ENCODE measurements at regions not wholly inside any gene's neighbourhood (a gene's known extent, or its start where the extent isn't known, plus 50 kb on each side); places are given as distances from the start of the nearest gene placed in this dataset.
"Not testable (repeated sequence)": the region's sequence is repeated elsewhere in the genome, so short reads cannot be mapped to it uniquely, and the experiment has no call there.

GRCh38 chr5:102617191-102618187 lies 118.7 kb upstream of the SLCO6A1 start:
- DNase-seq (ENCODE audit: low spot score): peak; percentile 18

DNA sequence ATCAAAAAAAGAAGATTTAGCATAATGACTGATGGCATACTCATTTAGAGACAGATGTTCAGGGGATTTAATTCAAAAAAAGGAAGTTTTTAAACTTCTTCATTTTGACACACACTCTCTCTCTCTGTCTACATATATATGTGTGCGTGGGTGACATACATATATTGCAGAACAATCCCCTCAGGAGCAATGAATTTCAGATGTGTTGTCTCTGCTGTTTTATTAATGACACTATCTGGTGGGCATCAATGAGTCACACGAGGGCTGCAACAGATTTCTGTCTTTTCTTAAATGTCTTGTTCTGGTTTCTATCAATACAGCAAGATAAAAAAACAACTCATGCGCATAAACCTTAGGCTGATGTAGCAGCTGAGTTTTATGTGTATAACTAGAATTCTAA lies 123.5 kb upstream of the SLCO6A1 start:
- DNase-seq (ENCODE audit: low spot score): no peak

GRCh38 chr5:102623329-102624065 lies 124.7 kb upstream of the SLCO6A1 start:
- no peak for DNase-seq (ENCODE audit: low spot score)

DNA sequence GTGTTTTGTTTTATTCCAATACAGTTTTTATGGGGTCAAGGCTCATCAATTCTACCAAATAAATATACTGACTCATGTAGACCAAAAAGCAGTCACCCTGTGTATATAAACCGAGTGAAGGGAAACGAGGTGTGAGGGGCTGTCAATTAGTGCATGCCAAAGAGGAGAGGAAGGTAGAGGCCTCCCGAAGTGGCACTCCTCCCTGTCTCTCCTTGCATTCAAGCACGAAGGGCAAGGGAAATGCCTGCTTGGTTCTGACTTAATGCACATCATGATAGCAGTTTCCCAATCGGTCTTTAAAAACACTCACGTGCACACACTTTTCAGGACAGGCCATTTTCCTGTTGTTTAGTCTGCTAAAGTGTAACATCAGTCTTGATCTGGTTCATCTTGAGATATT lies 125.6 kb upstream of the SLCO6A1 start:
- no peak for DNase-seq (ENCODE audit: low spot score)

- DNase-seq (ENCODE audit: low spot score): no peak
These were observed 126.7 kb upstream of the SLCO6A1 start for GRCh38 chr5:102625468-102625867.

DNA sequence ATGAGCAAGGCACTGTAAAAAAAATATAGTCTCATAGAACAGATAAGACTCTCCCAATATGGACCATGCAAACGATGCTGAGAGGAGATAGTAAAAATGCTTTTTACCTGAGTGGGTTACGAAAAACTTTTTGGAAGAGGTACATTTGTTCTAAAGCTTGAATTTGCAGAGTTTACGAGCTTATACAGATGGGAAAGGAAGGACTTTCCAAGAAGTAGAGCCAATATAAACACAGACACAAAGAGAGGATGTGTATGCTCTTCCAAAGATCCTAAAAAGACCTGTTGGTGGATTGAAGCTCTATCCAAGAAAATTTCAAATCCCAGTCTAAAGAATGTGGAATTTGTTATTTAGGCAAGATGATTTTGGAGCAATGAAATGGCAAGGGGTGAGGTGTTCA lies 127.1 kb upstream of the SLCO6A1 start:
- DNase-seq (ENCODE audit: low spot score): no peak

GRCh38 chr5:102627315-102627714 lies 127.8 kb upstream of the PAM start:
- DNase-seq (ENCODE audit: low spot score): peak; percentile 27

DNA sequence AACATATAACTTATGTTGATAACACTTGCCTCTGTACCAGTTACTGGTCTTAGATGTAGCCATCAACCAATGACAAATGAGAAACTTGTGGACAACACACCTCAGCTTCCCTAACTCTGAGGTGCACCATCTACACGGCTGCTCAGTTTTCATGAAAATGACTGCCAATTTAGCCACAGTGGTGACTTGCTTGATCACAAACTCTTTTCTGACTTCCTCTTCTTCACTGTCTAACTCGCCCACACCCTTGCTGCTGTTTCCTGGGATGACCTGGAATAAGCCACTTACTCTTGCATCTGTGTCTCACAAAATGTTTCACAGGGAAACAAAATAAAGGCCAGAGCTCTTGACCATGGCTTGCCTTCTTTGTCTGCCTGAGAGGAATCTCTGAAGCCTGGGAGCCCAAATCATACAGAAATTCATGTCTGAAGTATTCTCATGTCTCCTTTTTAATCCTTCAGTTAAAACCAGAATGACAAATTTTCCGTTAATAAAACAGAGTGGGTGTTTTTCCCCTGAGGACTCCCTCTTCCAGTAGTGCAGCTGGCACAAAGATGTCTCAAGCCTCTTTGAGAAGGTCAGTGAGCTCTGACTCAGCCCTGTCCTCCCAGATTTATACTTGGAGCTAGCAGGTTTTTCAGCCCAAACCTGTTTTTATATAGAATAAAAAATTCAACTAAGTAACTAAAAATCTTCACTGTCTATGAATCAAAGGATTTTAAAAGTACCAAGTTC lies 126.5 kb upstream of the PAM start:
- peak; percentile 67 for DNase-seq (ENCODE audit: low spot score)

GRCh38 chr5:102629827-102630605 lies 125.1 kb upstream of the PAM start:
- no peak for DNase-seq (ENCODE audit: low spot score)

GRCh38 chr5:102635399-102635798 lies 119.7 kb upstream of the PAM start:
- not testable (repeated sequence) for DNase-seq (ENCODE audit: low spot score)

- DNase-seq (ENCODE audit: low spot score): no peak
These were observed 116.8 kb upstream of the PAM start for GRCh38 chr5:102638316-102638715.

- no peak for DNase-seq (ENCODE audit: low spot score)
These were observed 116.0 kb upstream of the PAM start for GRCh38 chr5:102638912-102639652.

DNA sequence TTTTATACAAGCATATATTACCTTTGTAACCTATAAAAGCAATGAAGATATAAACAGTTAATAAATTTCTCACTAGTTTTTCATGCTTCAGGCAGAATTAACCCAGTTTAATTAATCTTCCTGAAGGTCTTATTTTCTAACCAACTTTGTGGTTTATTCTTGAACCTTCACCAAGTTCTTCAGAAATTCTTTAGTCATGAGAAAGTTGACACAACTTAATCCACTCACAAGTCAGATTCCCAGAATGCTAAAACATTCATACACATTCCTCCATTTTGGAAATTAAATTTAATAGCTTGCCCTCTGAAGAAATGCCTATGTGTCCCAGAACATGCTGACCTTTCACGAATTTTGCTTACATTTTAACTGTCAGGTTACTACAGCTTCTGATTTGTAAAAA lies 105.4 kb upstream of the PAM start:
- DNase-seq (ENCODE audit: low spot score): peak; percentile 16

DNA sequence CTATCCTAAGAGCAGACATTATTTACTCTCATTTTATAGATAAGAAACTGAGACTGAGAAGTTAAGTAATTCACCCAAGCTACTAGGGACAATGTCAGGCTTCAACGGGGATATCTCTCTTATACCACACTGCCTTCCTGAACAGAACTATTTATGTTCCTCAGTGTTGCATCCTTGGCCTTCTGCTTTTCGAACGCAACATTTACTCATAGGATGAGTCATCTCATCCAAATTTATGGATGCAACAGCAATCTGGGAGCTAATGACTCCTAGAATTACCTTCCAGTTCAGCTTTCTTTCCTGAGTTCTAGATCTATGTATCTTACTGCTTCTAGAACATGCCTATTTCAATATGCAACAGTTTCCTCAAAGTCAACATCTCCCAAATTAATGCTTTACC lies 103.6 kb upstream of the PAM start:
- no peak for DNase-seq (ENCODE audit: low spot score)

DNA sequence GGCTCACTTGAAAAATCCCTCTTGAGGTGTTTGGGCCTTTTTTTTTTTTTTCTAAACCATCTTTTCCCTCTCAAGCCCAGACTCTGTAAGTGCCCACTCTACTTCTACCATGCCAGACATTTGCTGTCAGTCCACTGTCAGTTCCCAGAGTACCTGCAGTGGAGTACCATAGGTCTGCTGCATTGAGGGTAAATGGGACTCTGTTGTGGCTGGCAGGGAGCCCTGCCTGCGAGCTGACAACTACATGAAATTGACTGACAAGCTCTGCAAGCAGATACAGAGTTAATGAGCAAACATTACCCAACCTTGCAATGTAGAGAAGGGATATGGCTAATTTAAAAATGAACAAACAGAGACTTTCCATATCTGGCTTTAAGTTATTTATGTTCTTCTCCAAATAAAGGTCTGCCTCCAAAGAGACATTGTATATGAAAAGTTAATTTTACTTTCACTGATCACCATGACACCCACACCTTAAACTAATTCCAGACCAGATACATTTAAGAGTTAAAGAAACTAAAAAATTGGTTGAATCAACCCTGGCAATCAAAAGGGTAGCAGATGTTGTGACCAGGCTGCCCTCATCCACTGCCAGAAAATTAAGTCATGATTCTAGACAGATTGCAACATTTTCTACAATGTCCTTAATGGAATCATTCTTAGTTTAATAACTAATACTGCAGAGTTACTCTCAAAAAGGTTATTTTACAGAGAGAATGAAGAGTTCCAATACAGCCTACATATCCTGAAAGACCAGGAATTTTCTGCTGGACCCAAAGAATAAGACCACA lies 100.4 kb upstream of the PAM start:
- peak; percentile 63 for DNase-seq (ENCODE audit: low spot score)

DNA sequence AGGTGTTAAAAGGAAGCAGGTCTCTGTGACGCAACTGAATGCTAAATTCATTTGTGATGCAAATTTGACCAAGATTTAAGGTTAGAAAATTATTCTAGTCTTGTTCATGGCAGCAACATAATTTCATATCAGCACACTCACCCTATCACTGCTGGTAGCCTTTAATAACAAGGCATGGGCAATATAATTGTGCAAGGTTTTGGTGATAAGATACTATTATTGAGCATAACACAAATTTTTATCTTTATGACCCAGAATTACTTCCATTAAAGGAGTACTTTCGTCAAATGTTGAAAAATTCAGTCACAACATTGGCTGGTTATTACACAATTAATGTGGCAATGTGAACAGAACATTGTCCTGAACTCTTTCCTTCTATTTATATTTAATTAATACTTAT lies 96.0 kb upstream of the PAM start:
- no peak for DNase-seq (ENCODE audit: low spot score)

- DNase-seq (ENCODE audit: low spot score): no peak
These were observed 95.0 kb upstream of the PAM start for GRCh38 chr5:102660111-102660510.

DNA sequence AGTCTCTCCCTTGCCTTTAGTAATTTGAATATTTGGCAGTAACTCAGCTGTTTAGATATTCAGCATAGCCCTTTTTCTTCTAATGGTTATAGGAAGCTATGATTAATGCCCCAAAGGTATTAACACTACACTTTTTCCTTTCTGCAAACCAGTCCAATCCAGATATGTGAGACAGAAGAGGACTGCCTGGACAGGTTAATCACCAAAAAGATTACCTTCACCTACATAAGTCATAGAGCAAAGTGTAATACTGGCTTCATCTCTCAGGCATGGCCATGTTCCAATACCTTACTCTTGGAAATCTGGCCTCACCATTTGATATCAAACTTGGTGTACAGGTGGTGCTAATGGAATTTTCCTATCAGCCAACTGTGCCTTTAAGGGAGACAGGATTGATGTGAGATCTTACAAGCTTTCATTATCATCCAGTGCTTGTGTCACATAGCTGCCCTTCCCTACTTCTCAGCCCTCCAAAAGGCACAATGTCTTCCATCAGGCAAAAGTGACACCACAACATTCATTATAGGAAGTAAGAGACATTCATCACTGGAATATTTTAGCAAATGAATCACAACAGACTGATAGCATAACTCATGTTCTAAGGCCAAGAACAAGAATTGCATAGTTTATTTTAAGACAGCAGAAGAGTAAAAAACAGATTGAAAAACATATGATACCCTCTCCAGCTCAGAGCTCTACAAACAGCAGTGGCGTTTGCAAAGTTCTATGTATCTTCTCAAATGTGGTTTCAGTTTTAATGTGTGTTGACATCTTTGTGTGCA lies 91.2 kb upstream of the PAM start:
- DNase-seq (ENCODE audit: low spot score): peak; percentile 14

DNA sequence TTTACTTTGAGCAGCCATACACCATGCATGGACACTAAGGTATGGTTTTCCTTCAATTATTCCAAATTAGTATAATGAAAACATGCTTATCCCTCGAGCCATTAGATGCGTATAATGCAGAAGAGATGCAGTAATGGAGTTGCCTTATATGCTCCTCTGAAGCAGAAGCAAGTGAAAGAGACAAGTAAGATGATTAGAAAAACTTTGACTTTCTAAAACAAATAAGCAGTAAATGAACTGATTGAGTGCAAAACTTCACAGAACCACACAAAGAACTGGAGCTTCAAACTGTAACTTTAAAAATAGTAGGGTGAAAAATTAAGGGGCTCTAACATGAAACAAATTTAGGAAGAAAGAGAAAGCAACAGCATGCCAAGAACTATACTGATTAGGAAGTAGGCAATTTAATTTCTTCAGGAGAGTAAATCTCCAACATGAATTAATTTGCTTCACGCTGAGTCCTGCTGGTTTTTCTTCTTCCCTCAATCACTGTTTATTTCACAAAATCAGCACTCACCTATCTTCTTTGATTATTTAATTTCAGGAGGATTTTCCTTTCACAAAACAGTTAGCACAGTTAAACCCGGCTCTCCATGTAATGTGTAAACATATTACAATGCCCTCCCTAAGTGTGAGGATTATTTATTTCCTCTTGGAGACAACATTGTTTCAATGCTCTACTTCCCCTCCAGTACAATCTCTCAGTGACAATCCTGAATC lies 90.3 kb upstream of the PAM start:
- DNase-seq (ENCODE audit: low spot score): no peak

All from AG20443 (cell line).